HG03558 (cell line): ENCODE measurements at regions not wholly inside any gene's neighbourhood (a gene's known extent, or its start where the extent isn't known, plus 50 kb on each side); places are given as distances from the start of the nearest gene placed in this dataset.
"Not testable (repeated sequence)": the region's sequence is repeated elsewhere in the genome, so short reads cannot be mapped to it uniquely, and the experiment has no call there.

Experiments used
- ATAC-seq: cut with Tn5 transposase; IDR thresholded peaks from one replicate; pipeline ENCODE4 v1.9.1; 2021; ENCODE audit warnings: moderate number of reproducible peaks; ENCODE audit not compliant: unreplicated experiment; ENCODE audit errors: extremely low read depth

GRCh38 chr5:44935871-44936270 is 127.1 kb downstream of the MRPS30 start:
- ATAC-seq = no peak

DNA sequence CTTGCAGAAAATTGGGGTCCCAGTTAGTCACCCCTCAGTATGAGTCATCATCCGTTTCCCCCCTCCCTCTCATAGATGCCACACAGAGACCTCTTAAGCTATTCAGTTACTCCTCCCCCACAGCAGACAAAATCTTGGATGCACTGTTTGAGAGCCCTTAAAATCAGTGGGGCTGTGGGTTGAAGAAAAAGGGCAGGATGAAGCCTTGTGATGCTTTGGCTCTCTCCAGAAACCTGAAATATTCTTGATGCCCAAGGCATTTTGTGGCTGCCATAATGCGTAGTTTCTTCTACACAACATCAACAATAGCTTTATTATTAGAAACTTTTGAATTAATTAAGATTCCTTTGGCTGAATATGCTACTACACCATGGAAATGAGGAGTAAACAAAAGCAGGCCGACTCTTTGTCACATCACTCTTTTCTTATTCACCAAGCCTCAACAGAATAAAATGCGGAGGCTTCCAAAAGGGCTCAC is 133.8 kb downstream of the MRPS30 start:
- no peak for ATAC-seq

- no peak for ATAC-seq
Measured at GRCh38 chr5:44943647-44944046, 134.9 kb downstream of the MRPS30 start.

- no peak for ATAC-seq
Measured at GRCh38 chr5:44945743-44946142, 137.0 kb downstream of the MRPS30 start.

GRCh38 chr5:44949687-44950086 is 140.9 kb downstream of the MRPS30 start:
- no peak for ATAC-seq

GRCh38 chr5:44951371-44951770 is 142.6 kb downstream of the MRPS30 start:
- no peak for ATAC-seq

DNA sequence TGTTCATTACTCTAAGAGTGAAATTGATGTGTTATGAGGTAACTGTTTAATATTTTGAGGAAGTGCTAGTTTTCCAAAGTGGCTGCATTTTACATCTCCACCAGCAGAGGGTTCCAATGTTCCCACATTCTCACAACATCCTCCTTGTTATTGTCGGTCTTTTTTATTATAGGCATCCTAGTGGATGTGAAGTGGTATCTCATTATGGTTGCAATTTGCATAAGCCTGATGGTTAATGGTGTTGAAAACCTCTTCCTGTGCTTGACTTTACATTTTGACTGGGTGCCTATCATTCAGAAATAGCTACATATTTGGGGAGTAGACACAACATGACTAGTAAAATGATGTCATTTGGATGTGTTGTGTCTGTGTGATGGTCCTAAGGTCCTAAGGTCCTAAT is 143.6 kb downstream of the MRPS30 start:
- ATAC-seq = no peak

- no peak for ATAC-seq
Measured at GRCh38 chr5:44953078-44953477, 144.3 kb downstream of the MRPS30 start.

DNA sequence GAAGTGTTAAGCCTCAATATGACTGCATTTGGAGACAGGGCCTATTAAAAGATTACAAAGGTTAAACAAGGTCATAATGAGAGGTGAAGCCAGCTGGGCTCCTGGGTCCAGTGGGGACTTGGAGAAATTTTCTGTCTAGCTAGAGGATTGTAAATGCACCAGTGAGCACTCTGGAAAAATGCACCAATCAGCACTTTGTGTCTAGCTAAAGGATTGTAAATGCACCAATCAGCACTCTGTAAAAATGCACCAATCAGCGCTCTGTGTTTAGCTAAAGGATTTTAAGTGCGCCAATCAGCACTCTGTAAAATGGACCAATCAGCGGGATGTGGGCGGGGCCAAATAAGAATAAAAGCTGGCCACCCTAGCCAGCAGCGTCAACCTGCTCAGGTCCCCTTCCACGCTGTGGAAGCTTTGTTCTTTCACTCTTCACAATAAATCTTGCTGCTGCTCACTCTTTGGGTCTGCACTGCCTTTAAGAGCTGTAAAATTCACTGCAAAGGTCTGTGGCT is 150.3 kb downstream of the MRPS30 start:
- ATAC-seq = not testable (repeated sequence)

- no peak for ATAC-seq
Measured at GRCh38 chr5:44969825-44970224, 161.1 kb downstream of the MRPS30 start.

GRCh38 chr5:44970963-44971362 is 162.2 kb downstream of the MRPS30 start:
- not testable (repeated sequence) for ATAC-seq

- no peak for ATAC-seq
Measured at GRCh38 chr5:44974813-44975212, 166.1 kb downstream of the MRPS30 start.

DNA sequence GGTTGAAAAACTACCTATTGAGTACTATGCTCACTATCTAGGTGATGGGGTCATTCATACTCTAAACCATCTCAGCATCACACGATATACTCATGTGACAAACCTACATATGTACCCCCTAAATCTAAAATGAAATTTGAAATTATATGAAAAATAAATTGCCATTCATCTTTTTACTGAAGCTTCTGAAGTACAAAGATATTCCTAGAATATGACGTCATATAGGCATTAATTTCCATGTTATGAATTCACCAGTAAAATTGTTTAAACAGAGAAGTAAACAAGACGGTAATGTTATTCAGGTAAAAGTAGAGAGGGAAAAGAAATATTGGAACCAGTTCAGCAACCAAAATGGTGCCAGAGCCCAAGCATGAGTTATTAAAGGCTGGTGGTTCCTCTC is 173.0 kb downstream of the MRPS30 start:
- ATAC-seq = no peak

DNA sequence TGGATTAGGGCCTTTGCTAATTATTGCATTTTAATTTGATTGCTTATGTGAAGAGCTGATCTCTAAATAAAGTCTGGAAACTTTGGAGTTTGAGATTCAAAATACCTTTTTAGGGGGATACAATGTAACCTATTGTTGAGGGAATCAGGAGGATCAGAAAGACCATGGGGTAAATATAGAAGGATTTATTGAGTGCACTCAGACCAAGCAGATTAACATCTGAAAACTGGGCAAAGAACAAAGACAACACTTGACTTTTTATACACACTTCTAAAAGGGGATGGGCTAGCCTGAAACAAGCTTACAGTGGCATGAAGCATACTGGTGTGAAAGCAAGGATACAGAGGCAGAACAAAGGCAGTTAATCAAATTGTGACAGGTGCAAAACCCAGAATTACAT is 174.3 kb downstream of the MRPS30 start:
- no peak for ATAC-seq

- ATAC-seq = no peak
Measured at GRCh38 chr5:44987026-44987425, 178.3 kb downstream of the MRPS30 start.

GRCh38 chr5:44991693-44992092 is 182.9 kb downstream of the MRPS30 start:
- ATAC-seq = no peak

DNA sequence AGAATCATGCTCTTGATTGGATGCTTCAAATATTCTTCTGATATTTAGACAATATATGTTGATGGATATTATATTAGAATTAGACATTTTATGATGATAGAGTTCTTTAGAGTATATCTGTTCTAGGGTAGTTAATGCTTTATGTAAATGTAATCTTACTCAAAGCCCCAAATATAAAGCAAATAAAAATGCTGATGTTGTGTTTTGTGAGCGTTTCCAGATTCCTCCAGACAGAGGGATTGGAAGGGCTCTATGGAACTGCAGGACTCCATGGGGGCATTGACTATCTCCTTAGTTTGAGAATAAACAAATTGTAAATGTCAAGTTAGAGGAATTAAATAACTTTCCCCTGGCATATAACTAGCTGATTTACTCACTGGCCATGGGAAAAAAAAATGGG is 184.5 kb downstream of the MRPS30 start:
- no peak for ATAC-seq

DNA sequence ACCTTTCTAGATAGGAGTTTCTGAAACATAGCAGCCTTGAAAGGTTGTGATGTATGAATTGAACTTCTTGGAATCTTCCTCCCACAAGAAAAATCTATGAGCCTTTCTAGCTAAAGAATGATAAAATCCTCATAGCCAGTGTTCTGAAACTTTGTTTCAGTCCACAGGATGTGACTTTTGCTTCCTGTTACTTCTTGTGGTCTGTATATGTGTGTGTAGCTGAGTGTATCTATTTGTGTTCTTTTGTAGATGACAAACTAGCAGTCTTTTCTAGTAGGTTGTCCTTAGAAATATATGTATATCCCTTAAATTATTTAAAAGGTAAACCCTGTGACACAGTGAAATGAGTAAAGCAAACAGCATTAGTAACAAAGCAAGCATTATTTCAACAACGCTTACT is 188.8 kb downstream of the MRPS30 start:
- no peak for ATAC-seq

- ATAC-seq = not testable (repeated sequence)
Measured at GRCh38 chr5:45007102-45007501, 198.4 kb downstream of the MRPS30 start.

DNA sequence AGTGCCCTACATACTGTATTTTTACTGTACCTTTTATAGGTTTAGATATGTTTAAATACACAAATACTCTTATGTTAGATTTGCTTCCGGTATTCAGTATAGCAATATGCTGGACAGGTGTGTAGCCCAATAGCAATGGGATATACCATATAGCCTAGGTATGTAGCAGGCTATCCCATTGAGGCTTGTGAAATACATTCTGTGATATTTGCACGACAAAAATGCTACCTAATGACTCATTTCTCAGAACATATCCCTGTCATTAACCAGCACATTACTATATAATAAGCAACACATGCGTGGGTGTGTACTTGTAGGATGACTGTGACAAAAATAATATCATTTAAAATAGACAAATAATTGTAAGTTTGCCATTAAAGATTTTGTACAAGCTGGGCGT is 208.8 kb downstream of the MRPS30 start:
- no peak for ATAC-seq

- no peak for ATAC-seq
Measured at GRCh38 chr5:45029553-45029952, 220.8 kb downstream of the MRPS30 start.

GRCh38 chr5:45035991-45036390 is 227.2 kb downstream of the MRPS30 start:
- ATAC-seq = no peak

GRCh38 chr5:45037927-45038326 is 229.2 kb downstream of the MRPS30 start:
- no peak for ATAC-seq
